GM12872 (cell line): ENCODE measurements at regions not wholly inside any gene's neighbourhood (a gene's known extent, or its start where the extent isn't known, plus 50 kb on each side); places are given as distances from the start of the nearest gene placed in this dataset.

Experiments
- TF ChIP-seq, protein P1 (sequence below): IDR thresholded peaks from 3 replicates; pipeline ENCODE4 v1.5.1; 2011; ENCODE audit warnings: low read depth, mild to moderate bottlenecking, low read length, moderate library complexity; ENCODE audit not compliant: insufficient read depth

DNA sequence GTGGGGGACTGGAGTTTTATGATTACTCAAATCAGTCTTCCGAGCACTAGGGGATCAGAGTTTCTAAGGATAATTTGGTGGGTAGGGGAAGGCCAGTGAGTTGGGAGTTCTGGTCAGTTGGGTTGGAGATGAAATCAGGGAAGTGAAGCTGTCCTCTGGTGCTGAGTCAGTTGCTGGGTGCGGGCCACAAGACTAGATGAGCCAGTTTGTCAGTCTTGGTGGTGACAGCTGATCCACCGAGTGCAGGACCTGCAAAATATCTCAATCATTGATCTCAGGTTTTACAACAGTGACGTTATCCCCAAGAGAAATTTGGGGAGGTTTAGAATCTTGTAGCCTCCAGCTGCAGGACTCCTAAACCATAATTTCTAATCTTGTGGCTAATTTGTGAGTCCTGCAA is 249.4 kb downstream of the FAM43A start:
- TF ChIP-seq, protein P1, sequence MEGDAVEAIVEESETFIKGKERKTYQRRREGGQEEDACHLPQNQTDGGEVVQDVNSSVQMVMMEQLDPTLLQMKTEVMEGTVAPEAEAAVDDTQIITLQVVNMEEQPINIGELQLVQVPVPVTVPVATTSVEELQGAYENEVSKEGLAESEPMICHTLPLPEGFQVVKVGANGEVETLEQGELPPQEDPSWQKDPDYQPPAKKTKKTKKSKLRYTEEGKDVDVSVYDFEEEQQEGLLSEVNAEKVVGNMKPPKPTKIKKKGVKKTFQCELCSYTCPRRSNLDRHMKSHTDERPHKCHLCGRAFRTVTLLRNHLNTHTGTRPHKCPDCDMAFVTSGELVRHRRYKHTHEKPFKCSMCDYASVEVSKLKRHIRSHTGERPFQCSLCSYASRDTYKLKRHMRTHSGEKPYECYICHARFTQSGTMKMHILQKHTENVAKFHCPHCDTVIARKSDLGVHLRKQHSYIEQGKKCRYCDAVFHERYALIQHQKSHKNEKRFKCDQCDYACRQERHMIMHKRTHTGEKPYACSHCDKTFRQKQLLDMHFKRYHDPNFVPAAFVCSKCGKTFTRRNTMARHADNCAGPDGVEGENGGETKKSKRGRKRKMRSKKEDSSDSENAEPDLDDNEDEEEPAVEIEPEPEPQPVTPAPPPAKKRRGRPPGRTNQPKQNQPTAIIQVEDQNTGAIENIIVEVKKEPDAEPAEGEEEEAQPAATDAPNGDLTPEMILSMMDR: no peak

GRCh38 chr3:194935632-194936470 is 250.2 kb downstream of the FAM43A start:
- TF ChIP-seq, protein P1: no peak

- TF ChIP-seq, protein P1: no peak
These were observed 251.0 kb downstream of the FAM43A start for GRCh38 chr3:194936659-194937058.

DNA sequence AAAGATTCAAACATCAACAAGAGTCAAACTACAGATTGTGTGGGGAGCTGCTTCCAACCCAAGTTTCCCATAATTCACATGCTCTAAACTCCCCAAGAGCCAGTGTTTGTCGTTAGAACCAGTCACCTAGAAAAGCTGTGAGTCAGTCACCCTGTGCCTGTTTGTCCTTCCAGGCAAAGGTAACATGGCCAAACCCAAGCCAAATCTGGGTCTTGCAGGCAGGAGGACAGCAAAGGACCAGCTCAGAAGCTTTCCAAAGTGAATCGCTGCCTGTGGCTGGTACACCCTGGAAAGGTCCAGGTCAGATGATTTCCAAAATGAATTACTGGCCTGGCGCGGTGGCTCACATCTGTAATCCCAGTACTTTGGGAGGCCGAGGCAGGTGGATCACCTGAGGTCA is 251.5 kb downstream of the FAM43A start:
- TF ChIP-seq, protein P1: no peak

GRCh38 chr3:194937882-194938321 is 252.2 kb downstream of the FAM43A start:
- TF ChIP-seq, protein P1: no peak

- TF ChIP-seq, protein P1: no peak
These were observed 253.3 kb downstream of the FAM43A start for GRCh38 chr3:194938845-194939531.

DNA sequence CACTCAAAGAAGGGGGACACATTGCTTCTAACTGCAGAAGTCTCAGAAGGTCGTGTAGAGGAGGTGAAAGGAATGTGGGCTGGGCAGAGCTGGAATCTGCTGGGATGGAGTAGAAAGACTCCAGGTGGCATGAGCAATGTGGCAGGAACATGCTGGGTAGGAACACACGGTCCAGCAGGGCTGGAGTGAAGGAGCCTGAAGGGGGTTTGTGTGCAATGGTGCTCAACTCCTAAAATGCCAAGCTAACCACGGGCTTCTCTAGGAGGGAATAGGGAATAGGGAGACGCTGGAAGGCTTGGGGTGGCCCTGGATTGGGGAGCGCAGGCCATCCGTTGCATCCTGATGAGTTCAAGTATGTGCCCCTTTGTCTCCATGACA is 253.8 kb downstream of the FAM43A start:
- TF ChIP-seq, protein P1: no peak
